Activated naive CD4-positive, alpha-beta T cell treated with anti-CD3 and anti-CD28 coated beads, Interleukin-2, amount 50 U/mL, for 24 hours (primary cell): ENCODE measurements at regions not wholly inside any gene's neighbourhood (a gene's known extent, or its start where the extent isn't known, plus 50 kb on each side); places are given as distances from the start of the nearest gene placed in this dataset.
"Not testable (repeated sequence)": the region's sequence is repeated elsewhere in the genome, so short reads cannot be mapped to it uniquely, and the experiment has no call there.

Experiments
- H3K27ac Mint-ChIP-seq: one replicate; pipeline ENCODE4 v1.8.0; 2021; ENCODE audit warnings: mild to moderate bottlenecking, mixed read lengths
- H3K27me3 Mint-ChIP-seq: one replicate; pipeline ENCODE4 v1.8.0; 2021; ENCODE audit warnings: mixed read lengths
- H3K36me3 Mint-ChIP-seq: one replicate; pipeline ENCODE4 v1.8.0; 2021; ENCODE audit warnings: mixed read lengths
- H3K4me1 Mint-ChIP-seq: one replicate; pipeline ENCODE4 v1.8.0; 2021; ENCODE audit warnings: mixed read lengths
- H3K4me3 Mint-ChIP-seq: one replicate; pipeline ENCODE4 v1.8.0; 2021; ENCODE audit warnings: mild to moderate bottlenecking, mixed read lengths
- H3K9me3 Mint-ChIP-seq: one replicate; pipeline ENCODE4 v1.8.0; 2021; ENCODE audit warnings: mixed read lengths

- Mint-ChIP-seq H3K36me3 (peaks cover 4% of the 10 kb centered on the region), H3K27me3 (no peaks in the 10 kb centered on the region), H3K4me1 (peaks cover 28% of the 10 kb centered on the region), H3K9me3 (no peaks in the 10 kb centered on the region), H3K4me3 (no peak overlapping the region), H3K27ac (no peak overlapping the region)
Observed at GRCh38 chr2:37569131-37569823, 102.2 kb downstream of the CDC42EP3 start.

GRCh38 chr2:37569986-37570679, 101.3 kb downstream of the CDC42EP3 start:
- peaks cover 4% of the 10 kb centered on the region for H3K36me3 Mint-ChIP-seq
- peaks cover 28% of the 10 kb centered on the region for H3K4me1 Mint-ChIP-seq
- no peaks in the 10 kb centered on the region for H3K27me3 Mint-ChIP-seq
- no peak overlapping the region for H3K4me3 Mint-ChIP-seq
- no peaks in the 10 kb centered on the region for H3K9me3 Mint-ChIP-seq
- no peak overlapping the region for H3K27ac Mint-ChIP-seq

DNA sequence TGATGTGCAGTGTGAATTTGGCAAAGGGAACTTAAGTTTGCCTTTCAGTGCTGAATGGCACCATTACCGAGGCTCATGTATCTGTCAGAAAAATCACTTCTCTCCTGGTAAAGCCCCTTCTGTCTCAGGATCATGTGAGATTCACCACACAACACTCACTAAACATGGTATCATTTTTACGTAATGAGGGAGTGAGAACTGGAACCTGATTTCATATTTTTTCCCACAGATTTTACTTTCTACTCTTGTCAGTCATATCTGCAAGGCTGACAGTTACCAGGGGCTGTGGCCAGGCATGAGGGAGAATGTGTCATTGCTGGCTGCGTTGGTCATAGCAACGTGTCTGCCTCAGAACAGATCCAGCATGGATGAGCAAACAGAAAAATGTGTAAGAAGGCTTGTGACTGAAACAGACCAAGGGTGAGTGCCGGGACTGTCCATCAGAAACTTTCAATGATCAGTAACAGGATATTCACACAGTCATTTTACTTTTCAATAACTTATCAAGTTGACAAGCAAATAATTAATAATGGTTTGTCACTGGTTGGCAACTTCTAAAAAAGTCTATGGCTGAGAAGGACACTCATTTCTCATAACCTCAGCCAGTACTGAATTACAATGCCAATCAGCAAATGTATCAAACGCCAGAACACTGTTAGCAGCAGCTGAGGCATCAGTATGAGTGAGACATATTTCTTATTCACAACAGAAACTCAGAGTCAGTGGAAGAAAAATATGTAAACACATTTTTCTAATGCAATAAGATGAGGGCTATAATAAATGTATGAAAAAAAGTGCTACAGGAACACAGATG, 100.5 kb downstream of the CDC42EP3 start:
- H3K4me3 Mint-ChIP-seq, result no peak overlapping the region
- H3K27ac Mint-ChIP-seq, result no peak overlapping the region
- H3K27me3 Mint-ChIP-seq, result no peaks in the 10 kb centered on the region
- no peaks in the 10 kb centered on the region for H3K9me3 Mint-ChIP-seq
- peaks cover 28% of the 10 kb centered on the region for H3K4me1 Mint-ChIP-seq
- H3K36me3 Mint-ChIP-seq, result peaks cover 4% of the 10 kb centered on the region

- no peak overlapping the region for H3K27ac Mint-ChIP-seq
- no peaks in the 10 kb centered on the region for H3K27me3 Mint-ChIP-seq
- peaks cover 26% of the 10 kb centered on the region for H3K4me1 Mint-ChIP-seq
- H3K4me3 Mint-ChIP-seq, result no peak overlapping the region
- H3K36me3 Mint-ChIP-seq, result peaks cover 3% of the 10 kb centered on the region
- H3K9me3 Mint-ChIP-seq, result no peaks in the 10 kb centered on the region
Observed at GRCh38 chr2:37571587-37572136, 99.8 kb downstream of the CDC42EP3 start.

DNA sequence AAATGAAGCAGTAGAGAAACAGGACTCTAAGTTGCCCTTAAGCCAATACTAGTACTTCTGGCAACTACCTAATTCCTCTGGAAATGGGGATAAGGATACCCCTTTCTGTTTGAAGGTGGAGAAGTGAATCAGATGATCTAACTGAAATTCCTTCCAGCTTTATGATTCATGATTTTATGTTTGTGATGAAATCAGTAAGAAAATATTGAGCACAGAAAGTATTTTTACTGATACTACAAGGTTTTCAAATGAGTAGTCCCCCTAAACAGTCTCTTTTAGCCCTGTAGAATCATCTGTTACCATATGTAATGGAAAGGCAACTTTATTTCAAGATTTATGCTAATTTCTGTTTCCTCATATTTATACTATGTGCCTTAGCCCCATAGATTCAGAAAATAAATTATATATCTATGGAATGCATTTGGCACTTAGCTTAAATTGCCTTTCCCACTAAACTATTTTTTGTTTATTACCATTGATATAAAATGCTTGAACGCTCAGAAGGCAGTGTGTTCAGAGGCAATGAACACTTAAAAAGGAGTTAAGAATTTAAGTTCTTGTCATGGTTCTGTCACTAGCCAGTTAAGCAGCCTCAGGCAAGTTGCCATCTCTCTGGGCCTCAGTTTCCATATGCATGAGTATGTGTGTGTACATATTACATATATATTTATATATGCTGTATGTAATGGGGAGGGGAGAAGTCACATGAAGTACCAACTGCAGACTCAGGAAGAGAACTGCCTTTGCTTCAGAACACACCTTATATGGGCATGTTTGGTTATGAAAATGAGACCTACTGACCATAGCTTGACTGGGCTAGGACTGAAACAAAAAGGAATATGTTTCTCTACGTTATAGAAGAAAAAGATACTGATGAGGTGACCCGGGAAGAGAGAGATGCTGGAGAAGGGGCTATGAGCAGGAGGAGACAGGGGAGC, 97.7 kb downstream of the CDC42EP3 start:
- H3K4me1 Mint-ChIP-seq, result peaks cover 20% of the 10 kb centered on the region
- H3K27ac Mint-ChIP-seq, result peak overlapping the region; percentile 92
- H3K4me3 Mint-ChIP-seq, result no peak overlapping the region
- peaks cover 2% of the 10 kb centered on the region for H3K36me3 Mint-ChIP-seq
- no peaks in the 10 kb centered on the region for H3K9me3 Mint-ChIP-seq
- no peaks in the 10 kb centered on the region for H3K27me3 Mint-ChIP-seq

DNA sequence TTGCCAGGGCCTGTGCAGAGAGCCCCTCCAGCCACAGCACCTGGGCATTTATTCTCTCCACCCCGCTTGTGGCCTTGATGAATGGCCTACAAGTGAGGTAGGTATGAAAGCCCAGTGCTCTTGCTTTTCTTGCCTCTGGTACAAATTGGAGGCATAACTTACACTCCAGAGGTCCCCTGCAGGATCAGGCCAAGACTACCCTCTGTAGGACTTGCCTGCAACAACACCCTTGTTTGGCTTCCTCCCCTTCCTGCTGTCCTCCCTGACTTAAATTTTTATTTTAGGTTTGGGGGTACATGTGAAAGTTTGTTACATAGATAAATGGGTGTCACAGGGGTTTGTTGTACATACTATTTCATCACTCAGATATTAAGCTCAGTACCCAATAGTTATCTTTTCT, 95.7 kb downstream of the CDC42EP3 start:
- H3K4me1 Mint-ChIP-seq, result peaks cover 6% of the 10 kb centered on the region
- no peak overlapping the region for H3K4me3 Mint-ChIP-seq
- H3K36me3 Mint-ChIP-seq, result peaks cover 4% of the 10 kb centered on the region
- H3K27me3 Mint-ChIP-seq, result no peaks in the 10 kb centered on the region
- peaks cover 6% of the 10 kb centered on the region for H3K9me3 Mint-ChIP-seq
- no peak overlapping the region for H3K27ac Mint-ChIP-seq

GRCh38 chr2:37576194-37576593, 95.2 kb downstream of the CDC42EP3 start:
- not testable (repeated sequence) for H3K27me3 Mint-ChIP-seq, H3K4me1 Mint-ChIP-seq, H3K4me3 Mint-ChIP-seq

DNA sequence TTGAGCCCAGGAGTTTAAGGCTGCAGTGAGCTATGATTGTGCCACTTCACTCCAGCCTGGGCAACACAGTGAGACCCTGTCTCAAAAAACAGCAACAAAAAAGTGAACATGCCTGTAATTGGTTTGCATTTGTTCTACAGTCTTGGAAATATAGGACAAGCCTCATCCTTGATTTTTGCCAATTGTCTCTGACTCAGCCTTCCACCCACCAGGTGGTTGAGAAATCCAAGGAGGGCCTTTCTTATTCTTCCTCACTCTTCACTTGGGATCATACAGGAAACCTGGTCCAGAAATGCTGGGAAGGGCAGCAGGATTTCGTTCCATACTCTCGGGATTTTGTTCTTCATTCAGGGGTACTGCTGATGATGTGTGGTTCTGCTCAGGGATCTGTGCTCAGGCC, 94.6 kb downstream of the CDC42EP3 start:
- H3K27ac Mint-ChIP-seq, result no peak overlapping the region
- no peaks in the 10 kb centered on the region for H3K27me3 Mint-ChIP-seq

More at GRCh38 chr2:37576194-37576593, 95.2 kb downstream of the CDC42EP3 start:
- H3K9me3 Mint-ChIP-seq, H3K27ac Mint-ChIP-seq, H3K36me3 Mint-ChIP-seq: not testable (repeated sequence)

GRCh38 chr2:37579192-37579713, 92.2 kb downstream of the CDC42EP3 start:
- Mint-ChIP-seq H3K9me3 (peaks cover 6% of the 10 kb centered on the region), H3K27me3 (no peaks in the 10 kb centered on the region), H3K4me1 (peaks cover 26% of the 10 kb centered on the region), H3K27ac (no peak overlapping the region), H3K4me3 (no peak overlapping the region), H3K36me3 (peaks cover 2% of the 10 kb centered on the region)

More for the DNA sequence above, 94.6 kb downstream of the CDC42EP3 start:
- peaks cover 6% of the 10 kb centered on the region for H3K9me3 Mint-ChIP-seq
- peaks cover 7% of the 10 kb centered on the region for H3K4me1 Mint-ChIP-seq
- peaks cover 4% of the 10 kb centered on the region for H3K36me3 Mint-ChIP-seq
- H3K4me3 Mint-ChIP-seq, result no peak overlapping the region

DNA sequence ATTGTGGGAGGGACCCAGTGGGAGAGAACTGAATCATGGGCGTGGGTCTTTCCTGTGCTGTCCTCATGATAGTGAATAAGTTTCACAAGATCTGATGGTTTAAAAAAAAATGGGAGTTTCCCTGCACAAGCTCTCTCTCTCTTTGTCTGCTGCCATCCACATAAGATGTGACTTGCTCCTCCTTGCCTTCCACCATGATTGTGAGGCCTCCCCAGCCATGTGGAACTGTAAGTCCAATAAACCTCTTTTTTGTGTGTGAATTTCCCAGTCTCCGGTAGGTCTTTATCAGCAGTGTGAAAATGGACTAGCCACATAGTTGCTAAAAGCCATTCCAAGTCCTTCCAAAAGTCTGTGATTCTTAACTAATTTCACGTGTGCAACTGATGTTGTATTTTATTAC, 91.5 kb downstream of the CDC42EP3 start:
- H3K27ac Mint-ChIP-seq, H3K36me3 Mint-ChIP-seq, H3K4me3 Mint-ChIP-seq, H3K9me3 Mint-ChIP-seq, H3K27me3 Mint-ChIP-seq: not testable (repeated sequence)
- peaks cover 31% of the 10 kb centered on the region for H3K4me1 Mint-ChIP-seq

DNA sequence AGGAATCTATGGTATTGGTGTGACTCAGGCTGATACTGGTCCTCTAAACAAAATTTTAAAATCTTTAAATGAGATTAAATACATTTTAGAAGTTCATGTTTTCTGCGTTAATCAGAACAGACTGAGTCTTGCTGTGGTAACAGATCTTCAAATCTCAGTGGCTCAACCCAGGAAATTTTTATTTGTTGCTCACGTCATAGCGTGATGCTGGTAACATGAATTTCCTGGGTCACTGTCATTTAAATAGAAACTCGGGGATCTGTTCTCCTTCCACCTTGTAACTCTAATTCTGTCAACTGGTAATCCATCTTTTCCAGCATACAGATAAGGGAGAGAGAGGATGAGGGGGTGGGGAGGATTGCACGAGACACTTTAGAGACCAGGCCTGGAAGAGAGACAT, 90.0 kb downstream of the CDC42EP3 start:
- peaks cover 46% of the 10 kb centered on the region for H3K4me1 Mint-ChIP-seq

DNA sequence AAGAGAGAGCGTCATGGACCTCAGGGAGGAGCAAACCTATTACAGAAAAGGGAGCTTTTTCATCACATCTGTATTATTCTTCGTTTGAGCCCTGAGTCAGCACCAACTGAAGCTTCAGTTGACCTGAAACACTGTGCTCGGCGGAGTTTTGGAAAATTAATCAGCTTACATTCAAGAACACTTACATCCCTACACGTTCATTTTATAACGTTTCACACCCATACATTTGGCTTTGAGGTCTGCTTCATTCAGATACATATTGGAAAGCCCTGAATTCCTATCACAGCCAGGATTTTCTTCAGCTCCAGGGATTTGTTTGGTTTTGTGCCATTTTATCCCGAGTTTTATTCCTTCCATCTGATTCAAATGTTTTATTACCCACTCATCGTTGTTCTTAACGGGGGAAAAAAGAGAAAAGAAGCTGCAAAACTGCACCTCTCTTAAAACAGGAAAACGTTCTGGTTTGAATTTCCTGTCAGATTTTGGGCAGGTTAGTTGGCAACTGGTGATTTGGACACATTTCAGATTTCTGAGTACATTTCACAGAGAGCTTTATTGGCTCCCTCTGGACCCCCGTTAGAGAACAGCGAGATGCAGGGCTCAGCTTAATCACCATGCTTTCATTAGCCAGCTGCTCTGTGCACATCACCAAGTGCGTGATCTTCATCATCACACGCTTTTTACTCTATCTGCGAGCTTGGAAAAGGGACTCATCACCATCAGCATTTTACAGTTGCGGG, 88.8 kb downstream of the CDC42EP3 start:
- H3K4me3 Mint-ChIP-seq, result peak overlapping the region; percentile 68

More for the DNA sequence above, 90.0 kb downstream of the CDC42EP3 start:
- Mint-ChIP-seq H3K4me3 (no peak overlapping the region), H3K36me3 (peaks cover 2% of the 10 kb centered on the region), H3K27me3 (no peaks in the 10 kb centered on the region), H3K9me3 (peaks cover 6% of the 10 kb centered on the region), H3K27ac (no peak overlapping the region)

DNA sequence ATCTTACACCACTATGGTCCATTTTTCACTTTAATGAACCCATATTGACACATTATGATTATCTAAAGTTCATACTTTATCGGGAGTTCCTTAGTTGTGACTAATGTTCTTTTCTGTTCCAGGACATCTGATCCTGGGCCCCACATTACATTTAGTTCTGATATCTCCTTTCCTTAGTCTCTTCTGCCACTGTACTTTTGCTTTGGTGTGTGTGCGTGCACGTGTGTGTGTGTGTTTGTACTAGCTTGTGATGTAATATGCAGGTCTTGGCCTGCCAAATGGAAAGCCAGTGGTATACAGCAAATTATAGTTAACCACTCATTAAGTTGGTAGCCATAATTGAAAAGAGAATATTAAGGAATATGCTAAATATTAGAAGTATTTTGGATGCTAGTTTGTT, 88.0 kb downstream of the CDC42EP3 start:
- Mint-ChIP-seq H3K36me3 (peaks cover 2% of the 10 kb centered on the region), H3K27me3 (no peaks in the 10 kb centered on the region), H3K9me3 (peaks cover 6% of the 10 kb centered on the region), H3K4me1 (peaks cover 66% of the 10 kb centered on the region), H3K27ac (peak overlapping the region; percentile 56), H3K4me3 (peak overlapping the region; percentile 68)

More for the DNA sequence above, 88.8 kb downstream of the CDC42EP3 start:
- Mint-ChIP-seq H3K27me3 (no peaks in the 10 kb centered on the region), H3K36me3 (peaks cover 2% of the 10 kb centered on the region), H3K4me1 (peaks cover 58% of the 10 kb centered on the region), H3K9me3 (peaks cover 6% of the 10 kb centered on the region), H3K27ac (peak overlapping the region; percentile 56)

DNA sequence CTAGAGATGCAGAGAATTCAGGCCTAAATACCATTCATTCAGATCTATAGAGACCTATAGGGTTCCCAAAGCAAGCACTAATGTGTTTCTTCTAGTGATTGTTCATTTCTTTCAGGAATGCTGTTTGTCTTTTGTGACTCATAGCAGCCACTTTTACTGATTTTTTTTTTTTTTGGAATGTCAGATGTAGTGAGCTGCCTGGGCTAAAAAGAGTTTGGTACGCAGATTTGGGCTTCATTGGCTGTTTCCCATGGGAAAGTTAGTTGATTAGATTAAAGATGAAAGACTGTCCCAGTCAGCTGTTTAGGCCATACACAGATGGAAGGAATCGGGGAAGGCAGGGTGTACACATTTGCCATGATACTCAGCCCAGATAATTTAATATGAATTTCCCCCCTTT, 87.6 kb downstream of the CDC42EP3 start:
- peak overlapping the region; percentile 15 for H3K4me3 Mint-ChIP-seq
- peaks cover 71% of the 10 kb centered on the region for H3K4me1 Mint-ChIP-seq

More for the DNA sequence above, 87.6 kb downstream of the CDC42EP3 start:
- Mint-ChIP-seq H3K27ac (no peak overlapping the region), H3K9me3 (peaks cover 6% of the 10 kb centered on the region), H3K36me3 (peaks cover 2% of the 10 kb centered on the region), H3K27me3 (no peaks in the 10 kb centered on the region)
